GM19463 (cell line): ENCODE measurements at regions not wholly inside any gene's neighbourhood (a gene's known extent, or its start where the extent isn't known, plus 50 kb on each side); places are given as distances from the start of the nearest gene placed in this dataset.

ENCODE experiments used
- ATAC-seq: cut with Tn5 transposase; IDR thresholded peaks from one replicate; pipeline ENCODE4 v1.9.1; 2021; ENCODE audit warnings: mild to moderate bottlenecking, moderate library complexity; ENCODE audit not compliant: unreplicated experiment

DNA sequence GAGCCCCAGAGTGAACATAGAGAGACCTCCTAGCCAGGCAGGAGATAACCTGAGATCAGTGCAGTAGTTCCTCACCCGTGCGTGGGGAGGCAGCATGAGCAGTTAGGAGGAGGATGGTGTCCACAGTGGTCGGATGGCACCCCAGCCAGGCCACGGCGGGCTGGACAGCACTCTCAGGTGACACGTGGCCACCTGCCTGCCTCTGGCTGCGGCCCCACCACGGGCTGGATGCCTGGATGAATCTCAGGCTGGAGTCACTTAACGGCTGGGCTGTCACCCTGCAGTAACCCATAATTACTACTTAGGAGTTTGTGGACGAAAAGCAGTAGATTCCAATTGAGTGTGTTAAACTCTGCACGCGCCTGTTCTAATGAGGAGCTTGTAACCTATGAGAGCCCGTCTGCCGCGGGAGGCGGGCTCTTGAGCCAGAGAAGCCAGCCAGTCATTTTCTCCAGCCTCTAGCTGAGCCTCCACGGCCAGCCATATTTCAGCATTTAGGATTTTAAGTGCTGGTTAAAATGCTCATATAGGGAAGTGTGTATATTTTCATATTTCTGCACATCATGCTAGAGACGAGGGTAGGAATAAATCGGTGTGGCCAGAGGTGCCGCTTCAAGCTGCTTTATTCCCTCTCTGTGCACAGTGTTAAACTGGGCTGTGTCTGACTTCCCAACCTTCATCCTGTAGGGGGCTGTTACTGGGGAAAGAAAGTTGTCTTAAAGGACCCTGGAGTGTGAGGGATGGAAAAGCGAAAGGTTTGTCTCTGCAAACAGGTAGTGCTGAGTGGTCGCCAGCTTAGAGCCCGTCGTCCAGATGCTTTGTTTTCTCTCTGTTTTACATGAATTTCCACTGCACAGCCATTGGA, 144.0 kb downstream of the GLI2 start:
- ATAC-seq = no peak

DNA sequence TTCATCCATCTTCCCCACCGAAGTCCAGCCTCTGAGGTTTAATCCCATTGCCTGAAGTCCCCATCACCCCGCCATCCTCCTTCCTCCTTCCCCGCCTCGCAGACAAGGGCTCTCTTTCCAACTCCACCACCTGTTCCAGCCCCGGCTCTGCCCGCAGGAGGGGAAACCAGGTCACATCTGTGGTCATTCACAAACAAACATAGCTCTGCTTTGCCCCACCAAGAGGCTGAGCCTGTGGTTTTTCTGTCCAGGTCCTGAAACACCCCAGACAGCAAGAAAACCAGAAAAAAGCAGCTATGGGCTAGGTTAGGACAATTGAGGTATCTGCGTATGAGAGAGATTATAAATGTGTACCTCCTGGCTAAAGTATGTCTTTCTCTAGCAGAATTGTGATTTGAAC, 144.7 kb downstream of the GLI2 start:
- ATAC-seq = no peak

- ATAC-seq = no peak
These were observed 146.5 kb downstream of the GLI2 start for GRCh38 chr2:120881981-120882788.

GRCh38 chr2:120883607-120884440, 148.2 kb downstream of the GLI2 start:
- ATAC-seq = no peak

DNA sequence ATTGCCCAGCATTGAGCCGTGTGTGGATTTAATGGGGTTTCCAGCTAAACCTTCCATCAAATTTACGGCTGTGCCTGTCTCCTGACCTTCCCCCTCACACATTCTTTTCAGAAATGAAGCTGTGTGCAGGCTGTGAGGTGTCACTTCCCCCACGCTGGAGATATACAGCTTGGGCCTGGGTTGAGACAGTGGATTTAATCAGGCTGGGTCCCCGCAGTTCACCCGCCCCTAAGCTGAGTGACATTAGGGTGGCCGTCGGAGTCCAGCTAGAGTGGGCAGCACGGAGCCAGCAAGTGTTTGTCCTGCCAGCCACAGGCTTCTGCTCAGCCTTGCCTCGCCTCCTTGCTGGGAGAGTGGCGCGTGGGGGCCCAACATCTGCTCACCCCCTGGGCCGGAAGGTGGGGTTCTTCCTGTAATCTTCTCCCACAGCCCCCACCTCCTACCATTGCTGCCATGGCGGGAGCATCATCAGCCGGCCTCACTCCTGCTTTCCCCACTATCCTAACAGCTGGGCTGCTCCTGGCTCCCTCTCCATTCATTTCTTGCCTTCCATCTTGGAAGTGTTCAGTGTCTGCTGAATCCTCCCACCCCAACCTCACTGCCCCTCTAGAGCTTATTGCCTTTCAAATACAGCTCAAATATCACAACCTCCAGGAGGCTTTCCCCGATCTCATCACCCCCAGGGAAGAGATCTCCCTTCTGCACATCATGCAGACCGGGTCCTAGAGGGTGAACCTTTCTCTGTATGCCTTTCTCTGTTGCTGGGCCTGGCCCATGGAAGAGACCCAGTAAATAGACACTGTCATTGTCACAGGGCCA, 149.0 kb downstream of the GLI2 start:
- no peak for ATAC-seq

DNA sequence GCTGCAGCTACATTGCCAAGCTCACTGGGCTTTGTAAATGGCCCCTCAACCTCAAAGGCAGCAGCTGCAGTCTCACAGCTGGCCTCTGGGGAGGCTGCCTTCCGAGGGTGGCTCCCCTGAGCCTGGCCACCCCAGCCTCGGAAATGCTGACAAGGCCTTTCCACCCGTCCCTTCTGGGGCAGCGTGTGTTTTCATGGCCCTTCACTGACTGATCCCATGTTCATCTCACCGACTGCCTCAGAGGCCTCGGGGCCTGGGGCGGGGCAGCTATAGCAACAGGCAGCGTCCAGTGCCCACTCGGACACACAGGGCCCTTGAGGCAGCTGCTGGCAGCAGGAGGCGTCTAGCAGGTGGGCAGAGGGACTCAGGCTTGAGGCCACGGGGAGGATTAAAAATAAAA, 149.7 kb downstream of the GLI2 start:
- no peak for ATAC-seq

DNA sequence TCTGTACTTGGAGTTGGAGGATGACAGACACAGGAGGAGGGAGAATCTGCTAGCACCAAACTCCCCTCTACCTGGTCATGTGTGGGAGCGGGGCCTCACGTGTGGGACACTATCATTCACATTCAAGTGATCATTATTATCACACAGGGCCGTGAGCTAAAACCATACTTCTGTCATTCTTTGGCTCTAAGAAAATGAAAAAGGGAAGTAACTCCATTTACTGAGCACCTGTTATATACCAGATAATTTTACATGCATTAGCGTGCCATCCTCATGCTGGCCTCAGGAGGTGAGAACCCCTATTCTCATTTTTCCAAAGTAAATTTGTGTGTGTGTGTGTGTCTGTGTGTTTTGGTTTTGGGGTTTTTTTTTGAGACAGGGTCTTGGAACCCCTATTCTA, 150.1 kb downstream of the GLI2 start:
- ATAC-seq = no peak

- no peak for ATAC-seq
These were observed 151.1 kb downstream of the GLI2 start for GRCh38 chr2:120886534-120887319.

DNA sequence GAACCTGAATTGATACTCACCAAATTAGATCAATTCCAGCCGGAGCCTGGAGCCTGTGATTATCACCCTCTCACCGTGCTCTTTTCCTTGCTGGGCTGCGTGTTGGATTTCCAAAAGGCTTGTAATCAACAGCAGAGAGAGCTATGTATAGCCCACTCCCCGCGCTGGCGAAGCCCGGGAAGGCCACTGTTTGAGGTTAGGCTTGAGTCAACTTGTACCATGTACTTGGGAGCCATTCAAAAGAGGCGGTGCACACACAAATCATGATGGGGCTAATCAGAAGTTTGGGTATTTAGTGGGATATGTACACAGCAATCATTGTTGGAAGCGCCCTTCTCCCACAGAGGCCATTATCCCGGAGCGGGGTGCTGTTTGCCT, 151.6 kb downstream of the GLI2 start:
- ATAC-seq = no peak

DNA sequence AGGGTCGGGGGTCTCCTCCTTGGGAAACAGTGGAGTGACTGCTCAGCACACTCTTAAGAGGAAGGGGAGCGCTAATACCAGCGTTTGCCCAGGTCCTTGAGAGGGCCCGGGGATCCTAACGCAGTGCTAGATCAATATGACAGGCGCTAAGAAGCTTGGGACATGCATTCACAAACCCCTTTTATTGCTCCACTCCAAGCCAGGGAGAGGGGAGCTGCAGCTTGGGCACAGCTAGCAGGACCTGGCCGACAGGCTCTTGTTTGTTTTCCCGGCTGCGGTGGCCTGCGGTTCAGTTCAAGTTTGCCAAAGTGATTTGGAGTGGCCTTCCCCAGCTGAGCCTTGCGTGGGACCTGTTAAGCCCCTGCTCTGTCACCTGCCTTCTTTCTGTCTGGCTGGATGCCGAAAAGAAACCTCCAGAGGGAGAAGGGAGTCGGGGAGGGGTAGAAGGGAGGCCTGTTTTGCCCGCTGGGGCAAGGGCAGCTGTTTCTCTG, 152.1 kb downstream of the GLI2 start:
- no peak for ATAC-seq

DNA sequence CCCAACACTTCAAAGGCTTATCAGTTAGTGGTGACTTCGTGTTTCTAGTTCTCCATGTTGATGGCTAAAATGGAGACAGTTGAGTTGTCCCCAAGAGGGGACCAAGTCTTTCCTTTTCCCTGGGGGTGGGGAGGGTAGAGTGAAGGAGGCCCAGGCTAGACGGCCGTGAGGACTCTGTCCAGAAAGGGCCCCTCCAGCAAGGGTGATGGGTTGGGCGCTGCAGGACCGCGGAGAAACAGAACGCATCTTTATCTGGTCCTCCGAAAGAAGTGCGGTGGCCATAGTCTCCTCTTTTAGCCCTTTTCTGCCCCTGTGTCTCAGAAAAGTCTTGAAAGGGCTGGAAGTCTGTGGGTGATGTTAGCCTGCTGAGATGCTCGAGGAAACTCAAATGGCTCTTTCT, 153.2 kb downstream of the GLI2 start:
- ATAC-seq = no peak

DNA sequence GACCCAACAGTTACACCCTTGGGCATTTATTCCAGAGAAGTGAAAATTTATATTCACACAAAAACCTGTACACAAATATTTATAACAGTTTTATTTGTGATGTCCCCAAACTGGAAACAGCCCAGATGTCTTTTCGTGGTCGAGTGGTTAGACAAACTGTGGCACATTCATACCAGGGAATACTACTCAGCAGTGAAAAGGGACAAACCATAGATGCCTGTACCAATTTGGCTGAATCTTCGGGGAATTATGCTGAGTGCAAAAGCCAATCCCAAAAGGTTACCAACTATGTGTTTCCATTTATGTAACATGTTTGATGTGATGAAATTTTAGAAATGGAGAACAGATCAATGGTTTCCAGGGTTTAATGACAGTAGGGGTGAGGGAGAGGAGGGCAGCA, 154.3 kb downstream of the GLI2 start:
- no peak for ATAC-seq

DNA sequence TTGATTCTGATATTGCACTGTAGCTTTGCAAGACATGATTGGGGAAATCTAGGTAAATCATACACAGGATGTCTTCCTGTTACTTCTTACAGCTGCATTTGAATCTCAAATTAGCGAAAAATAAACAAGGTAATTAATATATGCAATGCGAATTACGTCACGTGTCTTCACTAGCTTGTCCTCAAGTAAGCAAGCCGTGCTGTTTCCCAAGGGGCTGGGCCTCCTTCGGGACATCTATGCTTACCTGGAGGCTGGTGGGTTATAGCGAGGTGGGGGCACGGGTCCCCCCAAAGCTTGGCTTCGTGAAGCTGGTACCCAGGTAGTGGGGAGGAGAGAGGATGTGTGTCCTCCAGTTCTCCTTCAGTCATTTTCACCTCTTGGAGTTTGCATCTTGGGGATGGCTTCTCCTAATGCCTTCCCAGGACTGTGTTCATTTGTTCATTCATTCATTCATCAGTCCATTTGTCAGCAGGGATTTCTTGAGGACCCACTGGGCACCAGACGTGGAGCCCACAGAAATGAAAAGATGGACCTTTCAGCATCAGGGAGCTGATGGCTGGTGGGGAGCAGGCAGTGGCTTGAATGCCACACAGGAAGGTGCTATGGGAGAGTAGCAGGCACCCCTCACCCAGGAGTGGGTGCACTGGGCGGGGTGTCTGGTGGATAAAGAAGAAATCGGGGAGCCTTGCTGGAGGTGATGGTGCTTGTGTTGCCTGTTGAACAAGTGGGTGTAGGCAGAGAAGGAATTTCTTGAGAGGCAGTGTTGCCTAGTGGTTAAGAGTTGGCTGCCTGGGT, 155.1 kb downstream of the GLI2 start:
- no peak for ATAC-seq

DNA sequence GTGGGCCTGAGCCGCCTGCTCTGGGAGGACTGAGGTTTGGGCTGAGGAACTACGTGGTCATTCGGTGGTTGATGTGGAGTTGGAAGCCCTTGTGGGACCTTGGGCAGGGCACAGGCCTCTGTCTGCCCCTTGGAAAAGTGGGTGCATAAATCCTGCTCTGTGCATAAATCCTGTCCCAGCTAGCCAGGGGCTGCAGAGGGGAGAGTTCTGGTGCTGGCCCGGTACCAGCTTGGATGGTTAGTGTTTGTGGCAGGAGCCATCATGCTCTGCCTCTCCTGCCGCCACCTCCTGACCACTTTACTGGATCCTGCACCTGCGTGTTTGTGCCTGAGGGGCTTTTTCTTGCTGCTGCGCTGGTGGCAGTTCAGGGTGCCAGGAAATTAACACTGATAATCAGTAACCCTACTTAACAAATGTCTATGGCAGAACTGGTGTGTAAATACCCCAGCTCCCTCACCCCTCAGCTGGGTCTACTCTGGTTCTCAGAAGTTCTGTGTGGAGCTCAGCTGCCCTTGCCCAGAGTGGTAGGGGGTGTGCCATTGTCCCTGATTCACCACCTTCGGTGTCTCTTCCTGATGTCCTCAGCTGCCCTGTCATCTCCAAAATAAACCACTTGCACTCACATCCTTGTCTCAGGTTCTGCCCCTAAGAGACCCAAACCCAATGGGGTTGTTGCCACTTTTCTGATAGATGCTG, 156.8 kb downstream of the GLI2 start:
- no peak for ATAC-seq

GRCh38 chr2:120892967-120893667, 157.4 kb downstream of the GLI2 start:
- no peak for ATAC-seq

GRCh38 chr2:120893811-120894584, 158.3 kb downstream of the GLI2 start:
- no peak for ATAC-seq

DNA sequence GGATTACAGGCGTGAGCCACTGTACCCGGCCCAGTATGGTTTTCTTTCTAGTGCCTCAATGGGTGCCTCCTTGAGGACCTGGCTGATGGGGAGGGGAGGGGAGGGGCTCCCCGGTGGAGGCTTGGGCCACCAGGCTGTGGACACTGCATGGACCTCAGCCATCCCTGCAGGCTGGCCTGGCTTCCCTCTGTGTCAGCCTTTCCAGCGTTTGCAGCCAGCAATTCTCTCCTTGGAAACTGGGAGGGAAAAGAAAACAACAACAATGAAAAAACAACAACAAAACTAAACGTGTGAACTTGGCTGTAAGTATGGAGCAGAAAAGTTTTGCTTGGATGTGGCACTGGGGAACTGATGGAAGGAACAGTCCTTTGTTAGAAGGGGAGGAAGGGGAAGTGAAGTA, 159.3 kb downstream of the GLI2 start:
- ATAC-seq = no peak
